ENCODE measurements at regions not wholly inside any gene's neighbourhood (a gene's known extent, or its start where the extent isn't known, plus 50 kb on each side); places are given as distances from the start of the nearest gene placed in this dataset.

DNA sequence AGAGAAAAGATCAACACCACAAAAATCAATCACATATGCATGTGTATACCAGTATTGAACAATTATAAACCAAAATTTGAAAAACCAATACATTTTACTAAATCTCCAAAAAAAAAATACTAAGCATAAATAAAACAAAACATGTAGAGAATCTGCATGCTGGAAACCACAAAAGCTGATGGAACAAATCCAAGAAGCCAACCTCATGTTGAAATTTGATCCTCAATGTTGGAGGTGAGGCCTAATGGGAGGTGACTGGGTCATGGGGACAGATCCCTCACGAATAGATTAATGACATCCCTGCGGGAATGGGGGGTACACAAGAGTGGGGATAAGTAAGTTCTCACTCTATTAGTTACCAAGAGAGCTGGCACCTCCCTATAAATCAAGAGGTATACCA, 82.5 kb downstream of the OAT start:
- Histone ChIP-seq H3K4me3 (no peak overlapping the region), H2AFZ (no peak overlapping the region), H3K27me3 (ENCODE audit: insufficient read depth) (no peaks in the 10 kb centered on the region), H3K4me2 (no peak overlapping the region), H3K79me2 (replicated peaks; ENCODE audit: insufficient read depth) (no peaks in the 10 kb centered on the region), H3K9me2 (ENCODE audit: insufficient read depth) (no peaks in the 10 kb centered on the region), H3K27ac (ENCODE audit: low read depth) (no peak overlapping the region), H4K20me1 (replicated peaks; ENCODE audit: insufficient read depth) (no peaks in the 10 kb centered on the region), H3F3A (replicated peaks; ENCODE audit: low read depth) (no peaks in the 10 kb centered on the region), H3K4me1 (ENCODE audit: insufficient read depth) (no peaks in the 10 kb centered on the region), H3K36me3 (ENCODE audit: insufficient read depth) (no peaks in the 10 kb centered on the region)
- no peaks in the 10 kb centered on the region for H3K4me1 Mint-ChIP-seq
- no peaks in the 10 kb centered on the region for H3K36me3 Mint-ChIP-seq (ENCODE audit: low read depth)
- TF ChIP-seq, protein P1, sequence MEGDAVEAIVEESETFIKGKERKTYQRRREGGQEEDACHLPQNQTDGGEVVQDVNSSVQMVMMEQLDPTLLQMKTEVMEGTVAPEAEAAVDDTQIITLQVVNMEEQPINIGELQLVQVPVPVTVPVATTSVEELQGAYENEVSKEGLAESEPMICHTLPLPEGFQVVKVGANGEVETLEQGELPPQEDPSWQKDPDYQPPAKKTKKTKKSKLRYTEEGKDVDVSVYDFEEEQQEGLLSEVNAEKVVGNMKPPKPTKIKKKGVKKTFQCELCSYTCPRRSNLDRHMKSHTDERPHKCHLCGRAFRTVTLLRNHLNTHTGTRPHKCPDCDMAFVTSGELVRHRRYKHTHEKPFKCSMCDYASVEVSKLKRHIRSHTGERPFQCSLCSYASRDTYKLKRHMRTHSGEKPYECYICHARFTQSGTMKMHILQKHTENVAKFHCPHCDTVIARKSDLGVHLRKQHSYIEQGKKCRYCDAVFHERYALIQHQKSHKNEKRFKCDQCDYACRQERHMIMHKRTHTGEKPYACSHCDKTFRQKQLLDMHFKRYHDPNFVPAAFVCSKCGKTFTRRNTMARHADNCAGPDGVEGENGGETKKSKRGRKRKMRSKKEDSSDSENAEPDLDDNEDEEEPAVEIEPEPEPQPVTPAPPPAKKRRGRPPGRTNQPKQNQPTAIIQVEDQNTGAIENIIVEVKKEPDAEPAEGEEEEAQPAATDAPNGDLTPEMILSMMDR (conservative IDR thresholded peaks at IDR 0.05; ENCODE audit: low read depth in 2 of 2) = no peak
- TF ChIP-seq STAT1 (IDR thresholded peaks at IDR 0.05; ENCODE audit: unreplicated experiment) = no peak
- no peak for TF ChIP-seq REST (IDR thresholded peaks at IDR 0.05; ENCODE audit: unreplicated experiment)
- TF ChIP-seq ZNF114 (CRISPR knock-in tag; IDR thresholded peaks at IDR 0.05) = no peak
- TF ChIP-seq ZNF331 (CRISPR knock-in tag; IDR thresholded peaks at IDR 0.05; ENCODE audit: low read depth) = no peak
- TF ChIP-seq CREB1 (CRISPR knock-in tag; IDR thresholded peaks at IDR 0.05; ENCODE audit: low read depth) = no peak
- no peak for TF ChIP-seq JUNB (IDR thresholded peaks at IDR 0.05; ENCODE audit: unreplicated experiment)
- TF ChIP-seq ZNF462 (CRISPR knock-in tag; IDR thresholded peaks at IDR 0.05) = no peak
- no peak for TF ChIP-seq ETS1 (IDR thresholded peaks at IDR 0.05)
- no peak for TF ChIP-seq EZH2phosphoT487 (IDR thresholded peaks at IDR 0.05; ENCODE audit: unreplicated experiment)
- no peak for TF ChIP-seq EZH2 (IDR thresholded peaks at IDR 0.05; ENCODE audit: low read depth, unreplicated experiment)
- TF ChIP-seq NANOG (IDR thresholded peaks at IDR 0.05; ENCODE audit: borderline replicate concordance) = no peak
- TF ChIP-seq POLR2AphosphoS5 (IDR thresholded peaks at IDR 0.05; ENCODE audit: low read depth) = no peak
- peaks cover 14% of the 10 kb centered on the region for H3K9me3 Mint-ChIP-seq
- H3K27ac Mint-ChIP-seq = no peak overlapping the region
- ATAC-seq (no peak), DNase-seq (ENCODE audit: low spot score) (no peak)
- H3K4me3 Mint-ChIP-seq = no peak overlapping the region
- H3K27me3 Mint-ChIP-seq (ENCODE audit: insufficient read depth, low read depth, poor library complexity) = peaks cover 4% of the 10 kb centered on the region
